Smooth muscle cell (in vitro differentiated cells): ENCODE measurements at regions not wholly inside any gene's neighbourhood (a gene's known extent, or its start where the extent isn't known, plus 50 kb on each side); places are given as distances from the start of the nearest gene placed in this dataset.

ENCODE experiments used
- DNase-seq: peaks from one replicate; lab custom pipeline; 2025; ENCODE audit not compliant: unreplicated experiment; lab: John Stamatoyannopoulos, UW
- H2AFZ ChIP-seq: fragments of 200-600 bp; sonication (generic); 2 replicates; pipeline ENCODE4 v1.6.0; 2016; ENCODE audit warnings: antibody characterized with exemption, low read depth, mild to moderate bottlenecking
- H3F3A ChIP-seq: fragments of 200-600 bp; sonication (generic); 2 replicates; pipeline ENCODE4 v1.6.0; 2017; ENCODE audit warnings: antibody characterized with exemption, low read depth
- H3K27ac ChIP-seq: fragments of 200-600 bp; sonication (generic); 2 replicates; pipeline ENCODE4 v1.5.1; 2016; ENCODE audit warnings: low read depth, mild to moderate bottlenecking
- H3K27me3 ChIP-seq: fragments of 200-600 bp; sonication (generic); 2 replicates; pipeline ENCODE4 v1.6.1; 2016; ENCODE audit warnings: low read depth, mild to moderate bottlenecking
- H3K36me3 ChIP-seq: fragments of 200-600 bp; sonication (generic); 2 replicates; pipeline ENCODE4 v1.5.1; 2016; ENCODE audit warnings: low read depth
- H3K4me1 ChIP-seq: fragments of 200-600 bp; sonication (generic); 2 replicates; pipeline ENCODE4 v1.5.1; 2016; ENCODE audit warnings: low read depth
- H3K4me2 ChIP-seq: fragments of 200-600 bp; sonication (generic); 2 replicates; pipeline ENCODE4 v1.6.0; 2016; ENCODE audit warnings: mild to moderate bottlenecking
- H3K4me3 ChIP-seq: fragments of 200-600 bp; sonication (generic); 2 replicates; pipeline ENCODE4 v1.5.1; 2016; ENCODE audit warnings: mild to moderate bottlenecking
- H3K79me2 ChIP-seq: fragments of 200-600 bp; sonication (generic); 2 replicates; pipeline ENCODE4 v1.6.0; 2016; ENCODE audit warnings: low read depth, mild to moderate bottlenecking
- H3K9ac ChIP-seq: fragments of 200-600 bp; sonication (generic); 2 replicates; pipeline ENCODE4 v1.6.0; 2016; ENCODE audit warnings: low read depth
- H3K9me3 ChIP-seq: fragments of 200-600 bp; sonication (generic); replicated peaks from 2 replicates; pipeline ENCODE4 v1.5.1; 2016; ENCODE audit warnings: low read depth
- H4K20me1 ChIP-seq: fragments of 200-600 bp; sonication (generic); 2 replicates; pipeline ENCODE4 v1.6.0; 2016; ENCODE audit warnings: low read depth
- WGBS: methylation state at CpG from one replicate; pipeline ENCODE4 v1.1.7; 2016; ENCODE audit warnings: low lambda C conversion rate; 5-methylcytosine and 5-hydroxymethylcytosine counted together
- TF ChIP-seq, protein P1 (sequence below): fragments of 200-600 bp; sonication (generic); IDR thresholded peaks from 2 replicates; pipeline ENCODE4 v1.5.1; 2017; ENCODE audit warnings: borderline replicate concordance, mild to moderate bottlenecking, antibody characterized with exemption; ENCODE audit not compliant: insufficient read depth, poor library complexity, severe bottlenecking

DNA sequence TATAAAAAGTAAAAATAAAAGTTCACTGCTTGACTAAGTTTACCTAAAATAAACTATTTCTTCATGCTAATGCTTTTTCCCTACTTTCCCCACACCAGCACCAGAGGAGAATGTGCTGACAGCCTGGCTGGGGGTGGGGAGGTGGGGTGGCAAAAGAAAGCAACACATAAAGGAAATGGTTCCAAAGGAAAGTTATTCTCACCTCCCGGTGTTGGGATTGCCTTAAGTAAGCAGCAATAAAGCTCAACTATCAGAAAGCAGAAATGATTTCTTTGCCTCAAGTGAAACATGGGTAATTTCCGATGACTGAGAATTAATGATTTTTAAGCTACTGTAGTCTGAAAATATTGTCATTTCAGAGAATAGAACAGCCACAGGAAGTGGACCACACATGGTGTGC lies 84.5 kb upstream of the DKK2 start:
- TF ChIP-seq, protein P1, sequence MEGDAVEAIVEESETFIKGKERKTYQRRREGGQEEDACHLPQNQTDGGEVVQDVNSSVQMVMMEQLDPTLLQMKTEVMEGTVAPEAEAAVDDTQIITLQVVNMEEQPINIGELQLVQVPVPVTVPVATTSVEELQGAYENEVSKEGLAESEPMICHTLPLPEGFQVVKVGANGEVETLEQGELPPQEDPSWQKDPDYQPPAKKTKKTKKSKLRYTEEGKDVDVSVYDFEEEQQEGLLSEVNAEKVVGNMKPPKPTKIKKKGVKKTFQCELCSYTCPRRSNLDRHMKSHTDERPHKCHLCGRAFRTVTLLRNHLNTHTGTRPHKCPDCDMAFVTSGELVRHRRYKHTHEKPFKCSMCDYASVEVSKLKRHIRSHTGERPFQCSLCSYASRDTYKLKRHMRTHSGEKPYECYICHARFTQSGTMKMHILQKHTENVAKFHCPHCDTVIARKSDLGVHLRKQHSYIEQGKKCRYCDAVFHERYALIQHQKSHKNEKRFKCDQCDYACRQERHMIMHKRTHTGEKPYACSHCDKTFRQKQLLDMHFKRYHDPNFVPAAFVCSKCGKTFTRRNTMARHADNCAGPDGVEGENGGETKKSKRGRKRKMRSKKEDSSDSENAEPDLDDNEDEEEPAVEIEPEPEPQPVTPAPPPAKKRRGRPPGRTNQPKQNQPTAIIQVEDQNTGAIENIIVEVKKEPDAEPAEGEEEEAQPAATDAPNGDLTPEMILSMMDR = no peak
- Histone ChIP-seq H2AFZ (peak overlapping the region; percentile 57), H3K4me2 (peak overlapping the region; percentile 72), H4K20me1 (no peaks in the 10 kb centered on the region), H3K27ac (peak overlapping the region; percentile 82), H3F3A (no peaks in the 10 kb centered on the region), H3K9me3 (no peaks in the 10 kb centered on the region), H3K27me3 (no peaks in the 10 kb centered on the region), H3K4me3 (no peak overlapping the region), H3K79me2 (no peaks in the 10 kb centered on the region), H3K9ac (peak overlapping the region; percentile 39), H3K36me3 (no peaks in the 10 kb centered on the region), H3K4me1 (peaks cover 24% of the 10 kb centered on the region)
- 50% methylated on average over 2 of the region's 2 CpGs for WGBS
- DNase-seq = no peak

DNA sequence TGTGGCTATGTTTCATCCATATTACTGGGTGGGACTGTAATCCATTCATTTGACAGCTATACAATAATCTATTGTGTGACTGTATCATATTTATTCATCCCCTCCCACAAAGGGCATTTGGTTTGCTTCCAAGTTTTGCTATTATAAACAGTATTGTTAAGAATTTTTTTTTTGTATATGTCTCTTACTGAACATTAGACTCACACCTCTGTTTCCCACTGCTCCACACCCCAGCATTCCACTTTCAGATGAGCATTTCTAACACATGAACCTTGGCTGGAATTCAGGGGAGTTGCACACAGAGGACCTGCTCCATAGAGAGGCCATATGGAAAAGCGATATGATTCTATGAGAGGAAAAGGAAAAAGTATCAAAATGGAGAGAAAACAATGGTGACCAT lies 81.6 kb upstream of the DKK2 start:
- Histone ChIP-seq H3K36me3 (peaks cover under 1% of the 10 kb centered on the region), H4K20me1 (no peaks in the 10 kb centered on the region), H3K27ac (no peak overlapping the region), H3K4me2 (no peak overlapping the region), H3F3A (no peaks in the 10 kb centered on the region), H3K4me3 (no peak overlapping the region), H3K9ac (no peak overlapping the region), H3K79me2 (no peaks in the 10 kb centered on the region), H3K4me1 (peaks cover 24% of the 10 kb centered on the region), H3K27me3 (no peaks in the 10 kb centered on the region), H3K9me3 (peaks cover under 1% of the 10 kb centered on the region), H2AFZ (no peak overlapping the region)
- TF ChIP-seq, protein P1 = no peak
- no peak for DNase-seq
- 95% methylated on average over 1 of the region's 1 CpG for WGBS

DNA sequence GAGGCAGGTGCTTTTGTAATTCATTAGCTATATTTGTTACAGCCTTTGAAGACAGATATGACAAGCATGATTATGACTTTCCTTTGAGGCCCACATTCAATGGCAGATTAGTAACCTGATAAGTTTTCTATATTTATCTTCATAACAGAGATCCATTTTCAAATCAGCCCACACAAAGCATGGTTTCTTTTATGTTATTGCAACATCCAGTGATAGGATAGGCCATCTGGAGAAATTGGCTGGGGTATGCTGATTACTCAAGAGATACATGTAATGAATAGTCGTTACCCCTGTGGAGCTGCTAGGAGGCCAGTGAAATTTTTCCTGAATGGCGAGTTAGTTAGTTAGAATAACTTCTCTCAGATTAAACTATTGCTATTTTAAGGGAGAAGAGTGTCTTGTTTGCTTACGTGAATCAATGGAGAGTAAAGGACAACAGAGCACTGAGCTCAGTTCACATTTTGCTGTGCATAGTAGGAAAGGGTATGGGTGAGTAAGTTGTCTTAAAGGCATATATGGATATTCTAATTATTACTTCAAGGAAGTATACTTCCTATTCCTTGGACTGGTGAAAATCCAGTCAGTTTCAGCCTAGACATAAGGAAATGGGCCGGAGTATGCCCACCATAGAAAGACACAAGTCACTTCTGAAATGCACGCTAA lies 79.2 kb upstream of the DKK2 start:
- Histone ChIP-seq H3K4me3 (no peak overlapping the region), H3K4me2 (no peak overlapping the region), H3K79me2 (no peaks in the 10 kb centered on the region), H3K4me1 (peaks cover 4% of the 10 kb centered on the region), H3K36me3 (peaks cover 13% of the 10 kb centered on the region), H3K9ac (no peak overlapping the region), H3K9me3 (peaks cover 9% of the 10 kb centered on the region), H3K27me3 (no peaks in the 10 kb centered on the region), H3F3A (no peaks in the 10 kb centered on the region), H3K27ac (no peak overlapping the region), H4K20me1 (no peaks in the 10 kb centered on the region), H2AFZ (no peak overlapping the region)
- 79% methylated on average over 5 of the region's 5 CpGs for WGBS
- TF ChIP-seq, protein P1 = no peak
- no peak for DNase-seq

DNA sequence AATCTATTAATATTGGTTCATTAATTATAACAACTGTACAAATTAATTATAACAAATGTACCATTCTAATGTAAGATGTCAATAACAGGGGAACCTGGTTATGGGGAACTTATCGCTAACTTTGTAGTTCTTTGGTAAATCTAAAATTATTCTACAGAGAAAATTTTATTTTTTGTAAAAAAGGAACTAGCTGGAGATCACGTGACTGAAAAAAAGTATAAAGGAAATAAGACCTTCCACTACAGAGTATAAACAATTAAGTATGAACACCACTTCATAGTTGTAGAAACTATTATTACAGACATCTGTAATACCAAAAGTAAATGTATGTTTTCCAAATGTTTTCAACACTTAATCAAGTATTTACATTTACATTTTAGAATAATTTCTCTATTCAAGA lies 77.9 kb upstream of the DKK2 start:
- Histone ChIP-seq H3K4me1 (no peaks in the 10 kb centered on the region), H3K36me3 (peaks cover 13% of the 10 kb centered on the region), H3K4me2 (no peak overlapping the region), H3F3A (no peaks in the 10 kb centered on the region), H3K4me3 (no peak overlapping the region), H3K27ac (no peak overlapping the region), H3K9me3 (peaks cover 10% of the 10 kb centered on the region), H4K20me1 (no peaks in the 10 kb centered on the region), H3K27me3 (no peaks in the 10 kb centered on the region), H3K9ac (no peak overlapping the region), H3K79me2 (no peaks in the 10 kb centered on the region), H2AFZ (no peak overlapping the region)
- TF ChIP-seq, protein P1 = no peak
- DNase-seq = no peak
- 95% methylated on average over 2 of the region's 2 CpGs for WGBS
